PC-9 (cell line): ENCODE measurements at regions not wholly inside any gene's neighbourhood (a gene's known extent, or its start where the extent isn't known, plus 50 kb on each side); places are given as distances from the start of the nearest gene placed in this dataset.

ENCODE experiments used
- CTCF ChIP-seq: fragments of 200-600 bp; sonication (generic); conservative IDR thresholded peaks from 2 replicates; pipeline ENCODE4 v1.6.1; 2017; ENCODE audit warnings: mixed run types, antibody characterized with exemption, mild to moderate bottlenecking, moderate library complexity
- EZH2 ChIP-seq: fragments of 200-600 bp; sonication (generic); IDR thresholded peaks from 2 replicates; pipeline ENCODE4 v1.8.0; 2017; ENCODE audit warnings: antibody characterized with exemption, low read depth

- no peak for TF ChIP-seq CTCF
- no peak for TF ChIP-seq EZH2
Measured at GRCh38 chr20:61106438-61106837, 145.6 kb upstream of the CDH4 start.
